Esophagus squamous epithelium (tissue), 5 donors: ENCODE measurements at regions not wholly inside any gene's neighbourhood (a gene's known extent, or its start where the extent isn't known, plus 50 kb on each side); places are given as distances from the start of the nearest gene placed in this dataset.

Experiments used
- DNase-seq: peaks from one replicate; lab custom pipeline; 2025; lab: John Stamatoyannopoulos, UW
- H3K27ac ChIP-seq, 4 donors: fragments of 200-600 bp; sonication (generic); one replicate each; pipeline ENCODE4 v1.5.1; 2016 to 2019; ENCODE audit warnings: mild to moderate bottlenecking in 1 of 4
- H3K27me3 ChIP-seq, 4 donors: fragments of 200-600 bp; sonication (generic); 1 replicate in 3 of 4; 2 replicates in 1 of 4; pipeline versions ENCODE4 v1.5.1 to v1.6.0; 2017 to 2021; ENCODE audit warnings: antibody characterized with exemption in 1 of 4
- H3K36me3 ChIP-seq, 3 donors: fragments of 200-600 bp; sonication (generic); one replicate each; pipeline ENCODE4 v1.5.1; 2016 to 2019
- H3K4me1 ChIP-seq, 3 donors: fragments of 200-600 bp; sonication (generic); one replicate each; pipeline ENCODE4 v1.5.1; 2017 to 2019
- H3K4me3 ChIP-seq, 4 donors: fragments of 200-600 bp; sonication (generic); 1 replicate in 3 of 4; 2 replicates in 1 of 4; pipeline ENCODE4 v1.5.1; 2016 to 2019; ENCODE audit warnings: mild to moderate bottlenecking in 2 of 4, moderate library complexity in 1 of 4
- H3K9me3 ChIP-seq, 3 donors: fragments of 200-600 bp; sonication (generic); one replicate each; pipeline ENCODE4 v1.5.1; 2016 to 2019
- POLR2A ChIP-seq, 4 donors: fragments of 450-650 bp; IDR thresholded peaks; one replicate each; pipeline ENCODE4 v1.6.1; 2017; ENCODE audit warnings: antibody characterized with exemption in 4 of 4, mild to moderate bottlenecking in 4 of 4, moderate library complexity in 3 of 4
- WGBS, 2 donors: methylation state at CpG; one replicate each; pipeline ENCODE4 v1.1.5; 2018; 5-methylcytosine and 5-hydroxymethylcytosine counted together
- intact Hi-C: fragments of 100-400 bp; cut with DNase I; formaldehyde crosslinking; loops from one replicate; pipeline ENCODE4 v1.15.0; 2022
- TF ChIP-seq, protein P1 (sequence below), 6 experiments: fragments of 450-650 bp in 4 of 6; fragments of 200-600 bp in 2 of 6; sonication (generic) in 2 of 6; IDR thresholded peaks; one replicate each; pipeline ENCODE4 v1.5.1; 2016 to 2019; ENCODE audit warnings: antibody characterized with exemption in 6 of 6, mild to moderate bottlenecking in 4 of 6, moderate library complexity in 4 of 6
- donor health status: DM: yes; HTN: yes; CAD: no.

GRCh38 chr2:225867071-225867470, 467.6 kb downstream of the NYAP2 start:
- H3K4me1 ChIP-seq: no peaks in the 10 kb centered on the region
- no peaks in the 10 kb centered on the region for H3K36me3 ChIP-seq
- intact Hi-C loops: no loop called here
- 51% methylated on average over 5 of the region's 5 CpGs for WGBS, 2 donors
- H3K4me3 ChIP-seq: no peak overlapping the region
- no peak overlapping the region for H3K27ac ChIP-seq
- H3K27me3 ChIP-seq: no peaks in the 10 kb centered on the region
- no peaks in the 10 kb centered on the region for H3K9me3 ChIP-seq
- DNase-seq: no peak
- no peak for TF ChIP-seq POLR2A (IDR thresholded peaks at IDR 0.05)
- TF ChIP-seq, protein P1, sequence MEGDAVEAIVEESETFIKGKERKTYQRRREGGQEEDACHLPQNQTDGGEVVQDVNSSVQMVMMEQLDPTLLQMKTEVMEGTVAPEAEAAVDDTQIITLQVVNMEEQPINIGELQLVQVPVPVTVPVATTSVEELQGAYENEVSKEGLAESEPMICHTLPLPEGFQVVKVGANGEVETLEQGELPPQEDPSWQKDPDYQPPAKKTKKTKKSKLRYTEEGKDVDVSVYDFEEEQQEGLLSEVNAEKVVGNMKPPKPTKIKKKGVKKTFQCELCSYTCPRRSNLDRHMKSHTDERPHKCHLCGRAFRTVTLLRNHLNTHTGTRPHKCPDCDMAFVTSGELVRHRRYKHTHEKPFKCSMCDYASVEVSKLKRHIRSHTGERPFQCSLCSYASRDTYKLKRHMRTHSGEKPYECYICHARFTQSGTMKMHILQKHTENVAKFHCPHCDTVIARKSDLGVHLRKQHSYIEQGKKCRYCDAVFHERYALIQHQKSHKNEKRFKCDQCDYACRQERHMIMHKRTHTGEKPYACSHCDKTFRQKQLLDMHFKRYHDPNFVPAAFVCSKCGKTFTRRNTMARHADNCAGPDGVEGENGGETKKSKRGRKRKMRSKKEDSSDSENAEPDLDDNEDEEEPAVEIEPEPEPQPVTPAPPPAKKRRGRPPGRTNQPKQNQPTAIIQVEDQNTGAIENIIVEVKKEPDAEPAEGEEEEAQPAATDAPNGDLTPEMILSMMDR (IDR thresholded peaks at IDR 0.05): no peak

DNA sequence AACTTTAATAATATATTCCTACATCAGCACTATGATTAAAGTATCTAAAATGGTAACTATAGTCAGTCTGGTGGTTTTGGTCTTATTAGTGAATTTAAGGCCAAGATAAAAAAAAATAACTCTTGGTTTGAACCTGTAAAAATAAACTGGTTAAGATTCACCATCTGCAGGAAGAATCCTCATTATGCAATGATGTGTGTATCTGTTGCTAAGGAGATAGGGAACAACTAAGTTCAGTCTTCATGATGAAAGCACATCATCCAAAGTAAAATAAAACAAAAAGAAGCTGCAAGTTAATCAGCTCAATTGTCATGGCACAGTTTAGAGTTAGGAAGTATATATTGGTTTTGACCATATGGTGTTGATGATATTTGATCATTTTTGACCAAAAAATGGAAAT, 466.0 kb downstream of the NYAP2 start:
- intact Hi-C loops: no loop called here
- Histone ChIP-seq H3K27me3 (no peaks in the 10 kb centered on the region), H3K4me1 (no peaks in the 10 kb centered on the region), H3K9me3 (no peaks in the 10 kb centered on the region), H3K36me3 (no peaks in the 10 kb centered on the region), H3K27ac (no peak overlapping the region), H3K4me3 (no peak overlapping the region)
- DNase-seq: no peak
- TF ChIP-seq, protein P1 (IDR thresholded peaks at IDR 0.05): no peak
- no peak for TF ChIP-seq POLR2A (IDR thresholded peaks at IDR 0.05)

GRCh38 chr2:225864394-225864793, 464.9 kb downstream of the NYAP2 start:
- H3K36me3 ChIP-seq: no peaks in the 10 kb centered on the region
- TF ChIP-seq, protein P1 (IDR thresholded peaks at IDR 0.05): no peak
- no peak for TF ChIP-seq POLR2A (IDR thresholded peaks at IDR 0.05)
- no peaks in the 10 kb centered on the region for H3K4me1 ChIP-seq
- WGBS, 2 donors: 88 to 91% methylated on average over 1 of the region's 1 CpG
- H3K27me3 ChIP-seq: no peaks in the 10 kb centered on the region
- intact Hi-C loops: no loop called here
- H3K4me3 ChIP-seq: no peak overlapping the region
- DNase-seq: no peak
- H3K9me3 ChIP-seq: no peaks in the 10 kb centered on the region
- no peak overlapping the region for H3K27ac ChIP-seq

DNA sequence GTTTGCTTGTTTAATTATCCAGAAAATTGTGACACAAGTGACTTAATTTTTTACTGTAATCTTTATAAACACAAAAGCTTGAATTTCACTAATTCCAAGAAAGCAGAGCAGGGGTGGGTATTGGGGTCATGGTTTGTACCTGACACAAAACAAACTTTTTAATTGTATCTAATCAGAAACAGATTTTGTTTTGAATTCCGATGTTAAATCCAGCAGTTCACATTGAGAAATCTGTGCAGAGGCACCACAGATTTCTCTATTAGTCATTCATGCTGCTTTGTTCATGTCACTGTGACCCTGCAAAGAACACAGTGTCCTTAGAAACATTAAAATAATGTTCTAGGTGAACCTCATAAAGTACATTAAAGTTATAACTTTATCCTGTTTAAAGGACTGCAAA, 443.4 kb downstream of the NYAP2 start:
- Histone ChIP-seq H3K27ac (peak overlapping the region in 1 of 4 donors; percentile 29), H3K4me1 (no peaks in the 10 kb centered on the region), H3K4me3 (no peak overlapping the region), H3K36me3 (no peaks in the 10 kb centered on the region), H3K9me3 (no peaks in the 10 kb centered on the region), H3K27me3 (no peaks in the 10 kb centered on the region)
- 27 to 54% methylated on average over 1 of the region's 1 CpG for WGBS, 2 donors
- intact Hi-C loops: no loop called here
- DNase-seq: no peak
- TF ChIP-seq POLR2A (IDR thresholded peaks at IDR 0.05): no peak
- TF ChIP-seq, protein P1 (IDR thresholded peaks at IDR 0.05): no peak

DNA sequence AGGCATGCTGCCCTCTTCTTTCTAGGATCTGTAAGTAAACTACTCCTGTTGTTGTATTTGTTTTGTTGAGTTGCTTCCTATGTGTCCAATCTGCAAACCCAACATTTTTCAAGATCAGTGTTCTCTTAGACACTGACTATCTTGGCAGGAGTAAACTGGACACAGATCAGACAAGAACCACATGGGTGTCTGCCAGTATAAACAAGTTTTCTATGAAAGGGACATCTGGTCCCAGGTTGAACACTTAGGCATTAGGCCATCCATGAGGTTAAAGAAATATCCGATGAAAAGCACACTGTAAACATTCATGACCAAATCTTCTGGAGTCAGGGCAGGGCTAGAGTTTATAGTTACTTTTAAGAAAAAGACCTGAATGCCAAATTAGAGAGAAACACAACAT, 441.8 kb downstream of the NYAP2 start:
- no peaks in the 10 kb centered on the region for H3K9me3 ChIP-seq
- intact Hi-C loops: no loop called here
- WGBS, 2 donors: 35 to 40% methylated on average over 1 of the region's 1 CpG
- no peaks in the 10 kb centered on the region for H3K27me3 ChIP-seq
- H3K27ac ChIP-seq: no peak overlapping the region
- no peaks in the 10 kb centered on the region for H3K4me1 ChIP-seq
- no peak overlapping the region for H3K4me3 ChIP-seq
- DNase-seq: no peak
- no peaks in the 10 kb centered on the region for H3K36me3 ChIP-seq
- TF ChIP-seq, protein P1 (IDR thresholded peaks at IDR 0.05): no peak
- TF ChIP-seq POLR2A (IDR thresholded peaks at IDR 0.05): no peak
